ENCODE measurements at regions not wholly inside any gene's neighbourhood (a gene's known extent, or its start where the extent isn't known, plus 50 kb on each side); places are given as distances from the start of the nearest gene placed in this dataset.

GRCh38 chr14:58780185-58780584 lies 142.4 kb downstream of the DACT1 start:
- no peak for DNase-seq (ENCODE audit: low read depth in 4 of 4, low spot score in 2 of 4)

GRCh38 chr14:58780605-58781004 lies 142.8 kb downstream of the DACT1 start:
- DNase-seq (ENCODE audit: low read depth in 4 of 4, low spot score in 2 of 4), result no peak

- DNase-seq (ENCODE audit: low read depth in 4 of 4, low spot score in 2 of 4), result no peak
Measured at GRCh38 chr14:58782011-58782410, 144.2 kb downstream of the DACT1 start.

- no peak for DNase-seq (ENCODE audit: low read depth in 4 of 4, low spot score in 2 of 4)
Measured at GRCh38 chr14:58783792-58784511, 146.2 kb downstream of the DACT1 start.

- DNase-seq (ENCODE audit: low read depth in 4 of 4, low spot score in 2 of 4), result no peak
Measured at GRCh38 chr14:58784931-58785330, 147.2 kb downstream of the DACT1 start.

GRCh38 chr14:58785701-58786100 lies 147.9 kb downstream of the DACT1 start:
- no peak for DNase-seq (ENCODE audit: low read depth in 4 of 4, low spot score in 2 of 4)

GRCh38 chr14:58787592-58787991 lies 149.8 kb downstream of the DACT1 start:
- DNase-seq (ENCODE audit: low read depth in 4 of 4, low spot score in 2 of 4), result no peak

- no peak for DNase-seq (ENCODE audit: low read depth in 4 of 4, low spot score in 2 of 4)
Measured at GRCh38 chr14:58788655-58789503, 151.1 kb downstream of the DACT1 start.

- DNase-seq (ENCODE audit: low read depth in 4 of 4, low spot score in 2 of 4), result no peak
Measured at GRCh38 chr14:58789736-58790135, 152.0 kb downstream of the DACT1 start.

GRCh38 chr14:58792416-58792815 lies 154.7 kb downstream of the DACT1 start:
- no peak for DNase-seq (ENCODE audit: low read depth in 4 of 4, low spot score in 2 of 4)

GRCh38 chr14:58793131-58793740 lies 155.5 kb downstream of the DACT1 start:
- no peak for DNase-seq (ENCODE audit: low read depth in 4 of 4, low spot score in 2 of 4)

GRCh38 chr14:58794993-58795762 lies 157.4 kb downstream of the DACT1 start:
- DNase-seq (ENCODE audit: low read depth in 4 of 4, low spot score in 2 of 4), result no peak

GRCh38 chr14:58796242-58797009 lies 158.7 kb downstream of the DACT1 start:
- DNase-seq (ENCODE audit: low read depth in 4 of 4, low spot score in 2 of 4), result no peak

GRCh38 chr14:58797010-58797429 lies 159.3 kb downstream of the DACT1 start:
- DNase-seq (ENCODE audit: low read depth in 4 of 4, low spot score in 2 of 4), result no peak

GRCh38 chr14:58798173-58798572 lies 160.4 kb downstream of the DACT1 start:
- DNase-seq (ENCODE audit: low read depth in 4 of 4, low spot score in 2 of 4), result no peak

GRCh38 chr14:58801086-58801485 lies 163.3 kb downstream of the DACT1 start:
- no peak for DNase-seq (ENCODE audit: low read depth in 4 of 4, low spot score in 2 of 4)

- peak in 1 of 4 donors; percentile 38 for DNase-seq (ENCODE audit: low read depth in 4 of 4, low spot score in 2 of 4)
Measured at GRCh38 chr14:58805057-58805456, 167.3 kb downstream of the DACT1 start.

- peak in 3 of 4 donors; percentile 52 to 78 (median 58) for DNase-seq (ENCODE audit: low read depth in 4 of 4, low spot score in 2 of 4)
Measured at GRCh38 chr14:58805605-58806409, 168.0 kb downstream of the DACT1 start.

- DNase-seq (ENCODE audit: low read depth in 4 of 4, low spot score in 2 of 4), result no peak
Measured at GRCh38 chr14:58807191-58807590, 169.4 kb downstream of the DACT1 start.

Data from left renal cortex interstitium (tissue), 4 donors.